ENCODE measurements at regions not wholly inside any gene's neighbourhood (a gene's known extent, or its start where the extent isn't known, plus 50 kb on each side); places are given as distances from the start of the nearest gene placed in this dataset.

- H3K27ac Mint-ChIP-seq (ENCODE audit: unreplicated experiment): no peak overlapping the region
- no peak overlapping the region for H3K4me3 Mint-ChIP-seq (ENCODE audit: low read depth, unreplicated experiment)
- H3K4me1 Mint-ChIP-seq (ENCODE audit: low read depth, unreplicated experiment): no peaks in the 10 kb centered on the region
- no TSS peak for BruUV-seq (replicated peaks)
- intact Hi-C loops (cut with micrococcal nuclease; ENCODE audit: unreplicated experiment): no loop called here
- TF ChIP-seq CTCF (IDR thresholded peaks at IDR 0.05; ENCODE audit: unreplicated experiment): no peak
- H3K9me3 Mint-ChIP-seq (ENCODE audit: low read depth, unreplicated experiment): no peaks in the 10 kb centered on the region
- H3K36me3 Mint-ChIP-seq (ENCODE audit: insufficient read depth, unreplicated experiment): no peaks in the 10 kb centered on the region
- CTCF ChIA-PET: no interaction called here
- no peaks in the 10 kb centered on the region for H3K27me3 Mint-ChIP-seq (ENCODE audit: unreplicated experiment)
- DNase-seq: no peak
Observed at GRCh38 chr4:170627418-170627817, 537.7 kb upstream of the AADAT start.

- H3K27ac Mint-ChIP-seq (ENCODE audit: unreplicated experiment): no peak overlapping the region
- no peaks in the 10 kb centered on the region for H3K4me1 Mint-ChIP-seq (ENCODE audit: low read depth, unreplicated experiment)
- no TSS peak for BruUV-seq (replicated peaks)
- H3K36me3 Mint-ChIP-seq (ENCODE audit: insufficient read depth, unreplicated experiment): no peaks in the 10 kb centered on the region
- H3K27me3 Mint-ChIP-seq (ENCODE audit: unreplicated experiment): no peaks in the 10 kb centered on the region
- TF ChIP-seq CTCF (IDR thresholded peaks at IDR 0.05; ENCODE audit: unreplicated experiment): no peak
- intact Hi-C loops (cut with micrococcal nuclease; ENCODE audit: unreplicated experiment): no loop called here
- no peaks in the 10 kb centered on the region for H3K9me3 Mint-ChIP-seq (ENCODE audit: low read depth, unreplicated experiment)
- no peak for DNase-seq
- CTCF ChIA-PET: no interaction called here
- no peak overlapping the region for H3K4me3 Mint-ChIP-seq (ENCODE audit: low read depth, unreplicated experiment)
Observed at GRCh38 chr4:170623899-170624298, 534.1 kb upstream of the AADAT start.

GRCh38 chr4:170610434-170610833, 520.7 kb upstream of the AADAT start:
- CTCF ChIA-PET: interaction anchor here (0.6 kb wide), 1 partner anchor 1350 kb away, joined by 3 read pairs; no protein-coding TSS in a partner anchor
- Mint-ChIP-seq H3K27me3 (ENCODE audit: unreplicated experiment) (no peaks in the 10 kb centered on the region), H3K4me3 (ENCODE audit: low read depth, unreplicated experiment) (no peak overlapping the region), H3K27ac (ENCODE audit: unreplicated experiment) (no peak overlapping the region), H3K9me3 (ENCODE audit: low read depth, unreplicated experiment) (no peaks in the 10 kb centered on the region), H3K36me3 (ENCODE audit: insufficient read depth, unreplicated experiment) (no peaks in the 10 kb centered on the region), H3K4me1 (ENCODE audit: low read depth, unreplicated experiment) (no peaks in the 10 kb centered on the region)
- BruUV-seq (replicated peaks): no TSS peak
- intact Hi-C loops (cut with micrococcal nuclease; ENCODE audit: unreplicated experiment): no loop called here
- TF ChIP-seq CTCF (IDR thresholded peaks at IDR 0.05; ENCODE audit: unreplicated experiment): no peak
- no peak for DNase-seq

- CTCF ChIA-PET: no interaction called here
- no peak for DNase-seq
- TF ChIP-seq CTCF (IDR thresholded peaks at IDR 0.05; ENCODE audit: unreplicated experiment): no peak
- Mint-ChIP-seq H3K36me3 (ENCODE audit: insufficient read depth, unreplicated experiment) (no peaks in the 10 kb centered on the region), H3K27ac (ENCODE audit: unreplicated experiment) (no peak overlapping the region), H3K4me3 (ENCODE audit: low read depth, unreplicated experiment) (no peak overlapping the region), H3K9me3 (ENCODE audit: low read depth, unreplicated experiment) (peaks cover 3% of the 10 kb centered on the region), H3K4me1 (ENCODE audit: low read depth, unreplicated experiment) (peaks cover 5% of the 10 kb centered on the region), H3K27me3 (ENCODE audit: unreplicated experiment) (no peaks in the 10 kb centered on the region)
- intact Hi-C loops (cut with micrococcal nuclease; ENCODE audit: unreplicated experiment): no loop called here
- BruUV-seq (replicated peaks): no TSS peak
Observed at GRCh38 chr4:170599894-170600293, 510.1 kb upstream of the AADAT start.

GRCh38 chr4:170591076-170591475, 501.3 kb upstream of the AADAT start:
- Mint-ChIP-seq H3K9me3 (ENCODE audit: low read depth, unreplicated experiment) (no peaks in the 10 kb centered on the region), H3K4me3 (ENCODE audit: low read depth, unreplicated experiment) (no peak overlapping the region), H3K27ac (ENCODE audit: unreplicated experiment) (no peak overlapping the region), H3K27me3 (ENCODE audit: unreplicated experiment) (no peaks in the 10 kb centered on the region), H3K36me3 (ENCODE audit: insufficient read depth, unreplicated experiment) (no peaks in the 10 kb centered on the region), H3K4me1 (ENCODE audit: low read depth, unreplicated experiment) (peaks cover 9% of the 10 kb centered on the region)
- intact Hi-C loops (cut with micrococcal nuclease; ENCODE audit: unreplicated experiment): no loop called here
- no peak for DNase-seq
- TF ChIP-seq CTCF (IDR thresholded peaks at IDR 0.05; ENCODE audit: unreplicated experiment): no peak
- CTCF ChIA-PET: no interaction called here
- no TSS peak for BruUV-seq (replicated peaks)
